ENCODE measurements at regions not wholly inside any gene's neighbourhood (a gene's known extent, or its start where the extent isn't known, plus 50 kb on each side); places are given as distances from the start of the nearest gene placed in this dataset.

DNA sequence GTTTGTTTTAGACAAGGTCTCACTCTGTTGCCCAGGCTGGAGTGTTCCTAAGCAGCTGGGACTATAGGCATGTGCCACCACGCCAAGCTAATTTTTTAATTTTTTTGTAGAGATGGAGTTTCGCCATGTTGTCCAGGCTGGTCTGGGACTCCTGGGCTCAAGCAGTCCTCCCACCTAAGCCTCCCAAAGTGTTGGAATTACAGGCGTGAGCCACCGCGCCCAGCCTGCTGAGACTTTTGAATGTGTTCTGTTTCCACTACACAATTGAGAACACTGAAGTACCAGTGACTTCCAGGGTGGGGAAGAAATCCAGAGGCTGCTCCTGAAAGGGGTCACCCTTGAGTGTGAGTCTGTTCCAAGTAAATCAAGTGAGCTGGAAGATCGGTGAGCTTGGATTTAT, 81.3 kb upstream of the ARMC2 start:
- H3K4me2 ChIP-seq (ENCODE audit: low read length): no peak overlapping the region
- no peaks in the 10 kb centered on the region for H3K9me3 ChIP-seq (ENCODE audit: low read length)
- TF ChIP-seq RAD21 (conservative IDR thresholded peaks at IDR 0.05) (no peak), TAF1 (IDR thresholded peaks at IDR 0.05; ENCODE audit: low read depth) (no peak), SMC3 (conservative IDR thresholded peaks at IDR 0.05; ENCODE audit: poor library complexity) (no peak), POLR2AphosphoS5 (IDR thresholded peaks at IDR 0.05) (no peak), MXI1 (conservative IDR thresholded peaks at IDR 0.05; ENCODE audit: poor library complexity, severe bottlenecking) (no peak)
- TF ChIP-seq, protein P1, sequence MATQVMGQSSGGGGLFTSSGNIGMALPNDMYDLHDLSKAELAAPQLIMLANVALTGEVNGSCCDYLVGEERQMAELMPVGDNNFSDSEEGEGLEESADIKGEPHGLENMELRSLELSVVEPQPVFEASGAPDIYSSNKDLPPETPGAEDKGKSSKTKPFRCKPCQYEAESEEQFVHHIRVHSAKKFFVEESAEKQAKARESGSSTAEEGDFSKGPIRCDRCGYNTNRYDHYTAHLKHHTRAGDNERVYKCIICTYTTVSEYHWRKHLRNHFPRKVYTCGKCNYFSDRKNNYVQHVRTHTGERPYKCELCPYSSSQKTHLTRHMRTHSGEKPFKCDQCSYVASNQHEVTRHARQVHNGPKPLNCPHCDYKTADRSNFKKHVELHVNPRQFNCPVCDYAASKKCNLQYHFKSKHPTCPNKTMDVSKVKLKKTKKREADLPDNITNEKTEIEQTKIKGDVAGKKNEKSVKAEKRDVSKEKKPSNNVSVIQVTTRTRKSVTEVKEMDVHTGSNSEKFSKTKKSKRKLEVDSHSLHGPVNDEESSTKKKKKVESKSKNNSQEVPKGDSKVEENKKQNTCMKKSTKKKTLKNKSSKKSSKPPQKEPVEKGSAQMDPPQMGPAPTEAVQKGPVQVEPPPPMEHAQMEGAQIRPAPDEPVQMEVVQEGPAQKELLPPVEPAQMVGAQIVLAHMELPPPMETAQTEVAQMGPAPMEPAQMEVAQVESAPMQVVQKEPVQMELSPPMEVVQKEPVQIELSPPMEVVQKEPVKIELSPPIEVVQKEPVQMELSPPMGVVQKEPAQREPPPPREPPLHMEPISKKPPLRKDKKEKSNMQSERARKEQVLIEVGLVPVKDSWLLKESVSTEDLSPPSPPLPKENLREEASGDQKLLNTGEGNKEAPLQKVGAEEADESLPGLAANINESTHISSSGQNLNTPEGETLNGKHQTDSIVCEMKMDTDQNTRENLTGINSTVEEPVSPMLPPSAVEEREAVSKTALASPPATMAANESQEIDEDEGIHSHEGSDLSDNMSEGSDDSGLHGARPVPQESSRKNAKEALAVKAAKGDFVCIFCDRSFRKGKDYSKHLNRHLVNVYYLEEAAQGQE (IDR thresholded peaks at IDR 0.05; ENCODE audit: borderline replicate concordance): no peak
- TF ChIP-seq, protein P2, sequence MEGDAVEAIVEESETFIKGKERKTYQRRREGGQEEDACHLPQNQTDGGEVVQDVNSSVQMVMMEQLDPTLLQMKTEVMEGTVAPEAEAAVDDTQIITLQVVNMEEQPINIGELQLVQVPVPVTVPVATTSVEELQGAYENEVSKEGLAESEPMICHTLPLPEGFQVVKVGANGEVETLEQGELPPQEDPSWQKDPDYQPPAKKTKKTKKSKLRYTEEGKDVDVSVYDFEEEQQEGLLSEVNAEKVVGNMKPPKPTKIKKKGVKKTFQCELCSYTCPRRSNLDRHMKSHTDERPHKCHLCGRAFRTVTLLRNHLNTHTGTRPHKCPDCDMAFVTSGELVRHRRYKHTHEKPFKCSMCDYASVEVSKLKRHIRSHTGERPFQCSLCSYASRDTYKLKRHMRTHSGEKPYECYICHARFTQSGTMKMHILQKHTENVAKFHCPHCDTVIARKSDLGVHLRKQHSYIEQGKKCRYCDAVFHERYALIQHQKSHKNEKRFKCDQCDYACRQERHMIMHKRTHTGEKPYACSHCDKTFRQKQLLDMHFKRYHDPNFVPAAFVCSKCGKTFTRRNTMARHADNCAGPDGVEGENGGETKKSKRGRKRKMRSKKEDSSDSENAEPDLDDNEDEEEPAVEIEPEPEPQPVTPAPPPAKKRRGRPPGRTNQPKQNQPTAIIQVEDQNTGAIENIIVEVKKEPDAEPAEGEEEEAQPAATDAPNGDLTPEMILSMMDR (IDR thresholded peaks at IDR 0.05; ENCODE audit: poor library complexity, severe bottlenecking): no peak
- H3K27me3 ChIP-seq (ENCODE audit: insufficient read depth, low read depth, low read length): no peaks in the 10 kb centered on the region
- no peaks in the 10 kb centered on the region for H3K36me3 ChIP-seq (ENCODE audit: insufficient read depth, low read length)
- H3K9ac ChIP-seq (ENCODE audit: low read length): no peak overlapping the region
- H3K27ac ChIP-seq (ENCODE audit: low read length): no peak overlapping the region
- H3K4me3 ChIP-seq (ENCODE audit: low read length): no peak overlapping the region
- no peaks in the 10 kb centered on the region for H3F3A ChIP-seq (ENCODE audit: insufficient read depth, low read length, poor library complexity, severe bottlenecking)
- no peaks in the 10 kb centered on the region for H3K79me2 ChIP-seq (replicated peaks; ENCODE audit: insufficient read depth, low read length)
- no peaks in the 10 kb centered on the region for H3K9me2 ChIP-seq (ENCODE audit: insufficient read depth, low read length)
- H4K20me1 ChIP-seq (ENCODE audit: insufficient read depth): no peaks in the 10 kb centered on the region
- H2AFZ ChIP-seq (ENCODE audit: low read depth, low read length): no peak overlapping the region

DNA sequence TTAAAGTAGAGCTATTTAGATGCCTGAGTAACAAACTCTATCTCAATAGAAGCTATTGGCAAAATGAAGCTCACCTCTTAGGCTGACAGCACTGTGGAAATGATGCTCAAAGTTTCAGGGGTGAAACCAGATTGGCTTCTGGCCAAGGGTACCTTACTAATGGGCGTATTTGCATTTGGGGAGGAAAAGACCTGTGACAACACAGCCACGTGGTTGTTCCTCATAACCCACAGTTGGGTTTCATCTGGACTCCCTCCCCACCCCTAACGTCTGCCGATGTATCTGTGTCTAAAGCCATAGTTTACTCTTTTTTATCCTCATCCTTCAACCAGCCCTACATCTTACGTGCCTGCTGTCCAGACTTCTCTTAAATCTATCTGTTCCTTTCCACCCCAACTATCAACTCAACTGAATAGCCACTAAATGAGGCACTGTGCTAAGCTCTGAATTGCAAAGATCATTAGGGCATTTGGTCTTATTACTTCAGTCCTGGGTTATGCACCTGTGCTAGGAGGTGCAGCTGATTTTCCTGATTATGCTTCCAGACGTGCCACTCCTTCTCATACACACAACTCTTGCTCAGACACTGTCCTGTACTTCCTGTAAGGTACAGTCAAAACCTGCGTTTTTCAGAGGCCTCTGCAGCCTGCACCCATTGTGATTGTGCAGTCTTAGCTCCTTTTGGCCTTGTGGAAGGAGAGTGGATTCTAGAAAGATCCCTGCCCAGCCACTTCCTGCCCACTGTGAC, 80.6 kb upstream of the ARMC2 start:
- TF ChIP-seq EP300 (conservative IDR thresholded peaks at IDR 0.05; ENCODE audit: poor library complexity, severe bottlenecking) (no peak), MXI1 (conservative IDR thresholded peaks at IDR 0.05; ENCODE audit: poor library complexity, severe bottlenecking) (no peak), TAF1 (IDR thresholded peaks at IDR 0.05; ENCODE audit: low read depth) (no peak), POLR2AphosphoS5 (IDR thresholded peaks at IDR 0.05) (no peak), SMC3 (conservative IDR thresholded peaks at IDR 0.05; ENCODE audit: poor library complexity) (no peak), RAD21 (conservative IDR thresholded peaks at IDR 0.05) (no peak), EZH2 (IDR thresholded peaks at IDR 0.05; ENCODE audit: borderline replicate concordance, insufficient read depth, low read length, poor library complexity, severe bottlenecking) (no peak)
- TF ChIP-seq, protein P1 (IDR thresholded peaks at IDR 0.05; ENCODE audit: borderline replicate concordance): no peak
- TF ChIP-seq, protein P2 (IDR thresholded peaks at IDR 0.05; ENCODE audit: poor library complexity, severe bottlenecking): no peak
- no peak overlapping the region for H3K4me2 ChIP-seq (ENCODE audit: low read length)

More for the DNA sequence above, 80.6 kb upstream of the ARMC2 start:
- no peaks in the 10 kb centered on the region for H3K9me2 ChIP-seq (ENCODE audit: insufficient read depth, low read length)
- no peaks in the 10 kb centered on the region for H3K27me3 ChIP-seq (ENCODE audit: insufficient read depth, low read depth, low read length)
- H3K27ac ChIP-seq (ENCODE audit: low read length): no peak overlapping the region
- no peaks in the 10 kb centered on the region for H3K79me2 ChIP-seq (replicated peaks; ENCODE audit: insufficient read depth, low read length)
- no peaks in the 10 kb centered on the region for H3K36me3 ChIP-seq (ENCODE audit: insufficient read depth, low read length)
- H4K20me1 ChIP-seq (ENCODE audit: insufficient read depth): no peaks in the 10 kb centered on the region
- H3K4me3 ChIP-seq (ENCODE audit: low read length): no peak overlapping the region
- H3K9me3 ChIP-seq (ENCODE audit: low read length): no peaks in the 10 kb centered on the region
- no peak overlapping the region for H3K9ac ChIP-seq (ENCODE audit: low read length)
- no peak overlapping the region for H2AFZ ChIP-seq (ENCODE audit: low read depth, low read length)
- H3F3A ChIP-seq (ENCODE audit: insufficient read depth, low read length, poor library complexity, severe bottlenecking): no peaks in the 10 kb centered on the region

Measured in neural cell (in vitro differentiated cells).